IMR-90 (cell line): ENCODE measurements at regions not wholly inside any gene's neighbourhood (a gene's known extent, or its start where the extent isn't known, plus 50 kb on each side); places are given as distances from the start of the nearest gene placed in this dataset.

ENCODE experiments used
- ATAC-seq: fragments of 200-7000 bp; cut with Tn5 transposase; 2 replicates; pipeline ENCODE4 v1.9.1; 2020; ENCODE audit warnings: low read depth, mild to moderate bottlenecking, moderate library complexity
- BruUV-seq: library from RNA; stranded (reverse); fragments of 400-500 nt; replicated peaks from 2 replicates; lab custom pipeline; 2021; lab: Mats Ljungman, UMichigan
- CTCF ChIA-PET: fragments of 300-600 bp; formaldehyde crosslinking; extraction: SDS; loops from one replicate; lab custom pipeline; 2021; ENCODE audit warnings: antibody characterized with exemption; lab: Yijun Ruan, JAX
- POLR2A ChIA-PET: fragments of 300-600 bp; sonication (Branson Sonifier 250); formaldehyde crosslinking; loops from one replicate; lab custom pipeline; 2022; ENCODE audit warnings: antibody characterized with exemption; ENCODE audit not compliant: unreplicated experiment; lab: Charles Lee
- DNase-seq: peaks from one replicate; pipeline ENCODE4 v3.0.0; 2013
- H2AFZ ChIP-seq: replicated peaks from 2 replicates; pipeline ENCODE3; 2013; ENCODE audit warnings: low read length, mild to moderate bottlenecking; ENCODE audit not compliant: poor library complexity
- H2AK5ac ChIP-seq: 2 replicates; pipeline ENCODE4 v1.6.1; 2013; ENCODE audit warnings: low read depth, low read length, inconsistent platforms
- H2AK9ac ChIP-seq: replicated peaks from 2 replicates; pipeline ENCODE3; 2013; ENCODE audit warnings: mild to moderate bottlenecking, low read depth, low read length, moderate library complexity; ENCODE audit not compliant: poor library complexity
- H2BK120ac ChIP-seq: 2 replicates; pipeline ENCODE4 v1.6.1; 2013; ENCODE audit warnings: low read depth, low read length, inconsistent platforms
- H2BK15ac ChIP-seq: 3 replicates; pipeline ENCODE4 v1.6.1; 2013; ENCODE audit warnings: low read depth, low read length, inconsistent platforms
- H2BK20ac ChIP-seq: 2 replicates; pipeline ENCODE4 v1.6.1; 2013; ENCODE audit warnings: low read depth, mild to moderate bottlenecking, inconsistent platforms, low read length, moderate library complexity
- H2BK5ac ChIP-seq: 2 replicates; pipeline ENCODE4 v1.6.1; 2013; ENCODE audit warnings: mild to moderate bottlenecking, low read depth, low read length, inconsistent platforms; ENCODE audit not compliant: poor library complexity, severe bottlenecking
- H3K14ac ChIP-seq: replicated peaks from 2 replicates; pipeline ENCODE4 v1.6.1; 2013; ENCODE audit warnings: low read depth, low read length, inconsistent platforms
- H3K18ac ChIP-seq: 2 replicates; pipeline ENCODE4 v1.6.1; 2013; ENCODE audit warnings: low read depth, low read length, control low read depth
- H3K23ac ChIP-seq: 2 replicates; pipeline ENCODE4 v1.6.1; 2013; ENCODE audit warnings: low read depth, low read length, inconsistent platforms
- H3K27ac ChIP-seq: 2 replicates; pipeline ENCODE4 v1.5.1; 2013; ENCODE audit warnings: mild to moderate bottlenecking, control low read depth, low read length; ENCODE audit not compliant: insufficient read depth
- H3K27me3 ChIP-seq: 2 replicates; pipeline ENCODE4 v1.6.1; 2013; ENCODE audit warnings: low read length; ENCODE audit not compliant: control insufficient read depth, insufficient read depth
- H3K36me3 ChIP-seq: 2 replicates; pipeline ENCODE4 v1.6.1; 2013; ENCODE audit warnings: low read length, mixed read lengths; ENCODE audit not compliant: control insufficient read depth, insufficient read depth
- H3K4ac ChIP-seq: 2 replicates; pipeline ENCODE4 v1.6.1; 2013; ENCODE audit warnings: low read depth, low read length, inconsistent platforms
- H3K4me1 ChIP-seq: 2 replicates; pipeline ENCODE4 v1.6.1; 2013; ENCODE audit warnings: low read length, mixed read lengths; ENCODE audit not compliant: control insufficient read depth, insufficient read depth
- H3K4me2 ChIP-seq: 2 replicates; pipeline ENCODE4 v1.6.1; 2013; ENCODE audit warnings: low read depth, mild to moderate bottlenecking, control low read depth, low read length, moderate library complexity
- H3K4me3 ChIP-seq: 2 replicates; pipeline ENCODE4 v1.5.1; 2013; ENCODE audit warnings: low read depth, mild to moderate bottlenecking, control low read depth, low read length, moderate library complexity; ENCODE audit not compliant: insufficient read depth
- H3K56ac ChIP-seq: 2 replicates; pipeline ENCODE4 v1.6.1; 2013; ENCODE audit warnings: low read length, inconsistent platforms; ENCODE audit not compliant: insufficient read depth; ENCODE audit errors: extremely low read depth
- H3K79me1 ChIP-seq, 2 experiments: 2 replicates each; pipeline ENCODE4 v1.6.1; 2013; ENCODE audit warnings: low read length in 2 of 2, inconsistent platforms in 1 of 2, low read depth in 1 of 2
- H3K9ac ChIP-seq: 2 replicates; pipeline ENCODE4 v1.6.1; 2013; ENCODE audit warnings: low read depth, low read length, control low read depth
- H3K9me1 ChIP-seq: 2 replicates; pipeline ENCODE4 v1.6.1; 2013; ENCODE audit warnings: low read length, inconsistent platforms; ENCODE audit not compliant: insufficient read depth
- H3K9me3 ChIP-seq: 2 replicates; pipeline ENCODE4 v1.6.1; 2013; ENCODE audit warnings: low read length; ENCODE audit not compliant: control insufficient read depth, insufficient read depth
- H4K20me1 ChIP-seq: 2 replicates; pipeline ENCODE4 v1.6.1; 2013; ENCODE audit warnings: low read length, inconsistent platforms; ENCODE audit not compliant: insufficient read depth
- H4K5ac ChIP-seq: 2 replicates; pipeline ENCODE4 v1.6.1; 2013; ENCODE audit warnings: mild to moderate bottlenecking, low read depth, low read length, control low read depth
- H4K8ac ChIP-seq, 2 experiments: 2 replicates each; pipeline ENCODE4 v1.6.1; 2013; ENCODE audit warnings: low read depth in 2 of 2, low read length in 2 of 2, control low read depth in 1 of 2, inconsistent platforms in 1 of 2
- H4K91ac ChIP-seq: 2 replicates; pipeline ENCODE4 v1.6.1; 2013; ENCODE audit warnings: low read depth, low read length, inconsistent platforms; ENCODE audit not compliant: insufficient read depth
- BHLHE40 ChIP-seq: fragments of 150-350 bp; IDR thresholded peaks from 2 replicates; pipeline ENCODE4 v1.6.1; 2016; ENCODE audit warnings: mild to moderate bottlenecking, low read depth, low read length
- CEBPB ChIP-seq: IDR thresholded peaks from 2 replicates; pipeline ENCODE4 v1.6.1; 2012; ENCODE audit warnings: low read depth, low read length, improper control_type of control experiment
- CHD1 ChIP-seq: IDR thresholded peaks from 2 replicates; pipeline ENCODE4 v1.6.1; 2012; ENCODE audit warnings: low read depth, low read length, improper control_type of control experiment
- FOS ChIP-seq: fragments of 150-350 bp; IDR thresholded peaks from 2 replicates; pipeline ENCODE4 v1.6.1; 2016; ENCODE audit warnings: low read depth, low read length
- MAFK ChIP-seq: IDR thresholded peaks from 2 replicates; pipeline ENCODE4 v1.6.1; 2012; ENCODE audit warnings: low read depth, low read length, improper control_type of control experiment
- MAZ ChIP-seq: IDR thresholded peaks from 2 replicates; pipeline ENCODE4 v1.6.1; 2012; ENCODE audit warnings: low read depth, mild to moderate bottlenecking, low read length, improper control_type of control experiment, moderate library complexity, borderline replicate concordance
- MXI1 ChIP-seq: IDR thresholded peaks from 2 replicates; pipeline ENCODE4 v1.6.1; 2012; ENCODE audit warnings: low read depth, mild to moderate bottlenecking, low read length, moderate library complexity, borderline replicate concordance
- NFE2L2 ChIP-seq: fragments of 150-350 bp; IDR thresholded peaks from 2 replicates; pipeline ENCODE4 v1.6.1; 2016; ENCODE audit warnings: low read depth, mild to moderate bottlenecking, low read length
- POLR2A ChIP-seq: IDR thresholded peaks from 2 replicates; pipeline ENCODE4 v1.6.1; 2012; ENCODE audit warnings: mild to moderate bottlenecking, low read depth, low read length
- RCOR1 ChIP-seq: IDR thresholded peaks from 2 replicates; pipeline ENCODE4 v1.6.1; 2012; ENCODE audit warnings: mild to moderate bottlenecking, low read length, improper control_type of control experiment; ENCODE audit not compliant: insufficient replicate concordance
- RFX5 ChIP-seq: IDR thresholded peaks from 2 replicates; pipeline ENCODE4 v1.8.0; 2012; ENCODE audit warnings: low read depth, mild to moderate bottlenecking, low read length, moderate library complexity
- WGBS, 2 experiments: methylation state at CpG; one replicate each; pipeline versions ENCODE4 v1.1.5 to v1.1.7; 2013; ENCODE audit warnings: missing lambda C conversion rate in 2 of 2; ENCODE audit not compliant: insufficient read length in 1 of 2; ENCODE audit errors: extremely low coverage in 2 of 2; 5-methylcytosine and 5-hydroxymethylcytosine counted together
- dilution Hi-C: fragments of 300-500 bp; cut with HindIII; formaldehyde crosslinking; loops from one replicate; pipeline ENCODE4 v1.14.3; 2018; ENCODE audit warnings: low sequenced_read_pairs; ENCODE audit not compliant: unreplicated experiment
- in situ Hi-C: fragments of 300-500 bp; cut with MboI; formaldehyde crosslinking; loops from 3 replicates; pipeline ENCODE4 v1.14.3; 2019; ENCODE audit warnings: low sequenced_read_pairs, inconsistent platforms, mixed read lengths
- intact Hi-C: fragments of 100-400 bp; cut with micrococcal nuclease; formaldehyde crosslinking; loops from 2 replicates; pipeline ENCODE4 v1.10.0; 2022
- TF ChIP-seq, protein P1 (sequence below): conservative IDR thresholded peaks from 2 replicates; pipeline ENCODE4 v1.5.1; 2012; ENCODE audit warnings: mild to moderate bottlenecking, low read depth, low read length, improper control_type of control experiment
- TF ChIP-seq, protein P2 (sequence below): fragments of 150-350 bp; IDR thresholded peaks from 2 replicates; pipeline ENCODE4 v1.6.1; 2016; ENCODE audit warnings: low read depth, mild to moderate bottlenecking, low read length, moderate library complexity, borderline replicate concordance

DNA sequence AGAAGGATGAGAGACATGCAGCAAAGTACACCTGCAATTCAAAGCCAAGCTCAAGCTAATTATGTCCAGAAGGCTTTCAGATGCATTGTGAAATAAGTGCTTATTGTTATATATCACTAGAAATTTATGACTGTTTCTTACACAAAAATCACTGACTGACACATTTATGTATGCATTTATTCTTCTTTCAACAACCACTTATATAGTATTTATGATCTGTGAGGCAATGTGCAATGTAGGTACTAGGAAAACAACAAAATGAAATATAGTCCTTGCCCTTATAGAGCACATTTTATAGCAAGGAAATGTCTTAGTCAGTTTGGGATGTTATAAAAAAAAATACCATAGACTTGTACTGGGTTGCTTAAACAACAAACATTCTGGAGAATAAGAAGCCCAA, 167.6 kb downstream of the YIPF5 start (continued):
- TF ChIP-seq, protein P1, sequence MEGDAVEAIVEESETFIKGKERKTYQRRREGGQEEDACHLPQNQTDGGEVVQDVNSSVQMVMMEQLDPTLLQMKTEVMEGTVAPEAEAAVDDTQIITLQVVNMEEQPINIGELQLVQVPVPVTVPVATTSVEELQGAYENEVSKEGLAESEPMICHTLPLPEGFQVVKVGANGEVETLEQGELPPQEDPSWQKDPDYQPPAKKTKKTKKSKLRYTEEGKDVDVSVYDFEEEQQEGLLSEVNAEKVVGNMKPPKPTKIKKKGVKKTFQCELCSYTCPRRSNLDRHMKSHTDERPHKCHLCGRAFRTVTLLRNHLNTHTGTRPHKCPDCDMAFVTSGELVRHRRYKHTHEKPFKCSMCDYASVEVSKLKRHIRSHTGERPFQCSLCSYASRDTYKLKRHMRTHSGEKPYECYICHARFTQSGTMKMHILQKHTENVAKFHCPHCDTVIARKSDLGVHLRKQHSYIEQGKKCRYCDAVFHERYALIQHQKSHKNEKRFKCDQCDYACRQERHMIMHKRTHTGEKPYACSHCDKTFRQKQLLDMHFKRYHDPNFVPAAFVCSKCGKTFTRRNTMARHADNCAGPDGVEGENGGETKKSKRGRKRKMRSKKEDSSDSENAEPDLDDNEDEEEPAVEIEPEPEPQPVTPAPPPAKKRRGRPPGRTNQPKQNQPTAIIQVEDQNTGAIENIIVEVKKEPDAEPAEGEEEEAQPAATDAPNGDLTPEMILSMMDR = no peak
- TF ChIP-seq NFE2L2 = no peak

DNA sequence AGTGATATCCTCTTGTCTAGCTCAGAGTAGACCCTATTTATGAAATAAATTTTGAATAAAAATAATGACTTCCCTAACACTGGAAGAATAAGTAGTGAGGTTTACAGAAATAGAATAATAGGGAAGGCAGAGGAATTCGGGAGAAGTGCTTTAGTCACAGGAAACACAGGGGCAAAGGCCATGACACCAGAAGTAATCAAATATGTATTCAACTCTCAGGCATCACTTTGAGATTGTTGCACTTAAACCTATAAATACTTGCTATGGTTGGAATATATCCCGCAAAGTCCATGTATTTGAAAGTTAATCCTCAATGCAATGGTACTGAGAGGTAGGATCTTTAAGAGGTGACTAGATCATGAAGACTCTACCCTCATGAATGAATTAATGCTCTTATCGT, 166.8 kb downstream of the YIPF5 start:
- Histone ChIP-seq H4K91ac (no peak overlapping the region), H3K56ac (no peak overlapping the region), H2BK15ac (no peak overlapping the region), H2BK5ac (no peak overlapping the region), H3K4me1 (no peaks in the 10 kb centered on the region), H4K20me1 (no peaks in the 10 kb centered on the region), H3K27ac (no peak overlapping the region), H3K4me3 (no peak overlapping the region), H3K14ac (no peak overlapping the region), H4K8ac (no peak overlapping the region), H4K5ac (no peak overlapping the region), H2AK5ac (no peak overlapping the region), H2BK120ac (no peak overlapping the region), H3K9me1 (no peaks in the 10 kb centered on the region), H2AK9ac (no peak overlapping the region), H2BK20ac (no peak overlapping the region), H3K9ac (no peak overlapping the region), H3K23ac (no peak overlapping the region), H3K4me2 (no peak overlapping the region), H3K9me3 (no peaks in the 10 kb centered on the region), H3K36me3 (no peaks in the 10 kb centered on the region), H3K4ac (no peak overlapping the region), H3K27me3 (no peaks in the 10 kb centered on the region), H3K18ac (no peak overlapping the region), H3K79me1 (no peaks in the 10 kb centered on the region), H2AFZ (no peak overlapping the region)
- dilution Hi-C loops (no loop called here), in situ Hi-C loops (no loop called here), intact Hi-C loops (no loop called here)
- no TSS peak for BruUV-seq
- ChIA-PET POLR2A (no interaction called here), CTCF (no interaction called here)
- no CpG with 5 or more reads among the region's 3 CpGs for WGBS, 2 experiments
- no peak for DNase-seq
- ATAC-seq = no peak
- TF ChIP-seq RCOR1 (no peak), CEBPB (no peak), BHLHE40 (no peak), MAZ (no peak), CHD1 (no peak), NFE2L2 (no peak), MXI1 (no peak), FOS (no peak), POLR2A (no peak), MAFK (no peak), RFX5 (no peak)
- TF ChIP-seq, protein P2, sequence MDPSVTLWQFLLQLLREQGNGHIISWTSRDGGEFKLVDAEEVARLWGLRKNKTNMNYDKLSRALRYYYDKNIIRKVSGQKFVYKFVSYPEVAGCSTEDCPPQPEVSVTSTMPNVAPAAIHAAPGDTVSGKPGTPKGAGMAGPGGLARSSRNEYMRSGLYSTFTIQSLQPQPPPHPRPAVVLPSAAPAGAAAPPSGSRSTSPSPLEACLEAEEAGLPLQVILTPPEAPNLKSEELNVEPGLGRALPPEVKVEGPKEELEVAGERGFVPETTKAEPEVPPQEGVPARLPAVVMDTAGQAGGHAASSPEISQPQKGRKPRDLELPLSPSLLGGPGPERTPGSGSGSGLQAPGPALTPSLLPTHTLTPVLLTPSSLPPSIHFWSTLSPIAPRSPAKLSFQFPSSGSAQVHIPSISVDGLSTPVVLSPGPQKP = no peak
- TF ChIP-seq, protein P1 = no peak
